Dedifferentiated amniotic fluid mesenchymal stem cell (primary cell): ENCODE measurements at regions not wholly inside any gene's neighbourhood (a gene's known extent, or its start where the extent isn't known, plus 50 kb on each side); places are given as distances from the start of the nearest gene placed in this dataset.

Experiments
- DNase-seq: peaks from one replicate; pipeline ENCODE4 v3.0.0-alpha.2; 2016; ENCODE audit errors: extremely low spot score

- no peak for DNase-seq
These were observed 201.0 kb downstream of the GLI2 start for GRCh38 chr2:120936476-120937334.

GRCh38 chr2:120937686-120938044 is 202.0 kb downstream of the GLI2 start:
- DNase-seq, result peak; percentile 78

DNA sequence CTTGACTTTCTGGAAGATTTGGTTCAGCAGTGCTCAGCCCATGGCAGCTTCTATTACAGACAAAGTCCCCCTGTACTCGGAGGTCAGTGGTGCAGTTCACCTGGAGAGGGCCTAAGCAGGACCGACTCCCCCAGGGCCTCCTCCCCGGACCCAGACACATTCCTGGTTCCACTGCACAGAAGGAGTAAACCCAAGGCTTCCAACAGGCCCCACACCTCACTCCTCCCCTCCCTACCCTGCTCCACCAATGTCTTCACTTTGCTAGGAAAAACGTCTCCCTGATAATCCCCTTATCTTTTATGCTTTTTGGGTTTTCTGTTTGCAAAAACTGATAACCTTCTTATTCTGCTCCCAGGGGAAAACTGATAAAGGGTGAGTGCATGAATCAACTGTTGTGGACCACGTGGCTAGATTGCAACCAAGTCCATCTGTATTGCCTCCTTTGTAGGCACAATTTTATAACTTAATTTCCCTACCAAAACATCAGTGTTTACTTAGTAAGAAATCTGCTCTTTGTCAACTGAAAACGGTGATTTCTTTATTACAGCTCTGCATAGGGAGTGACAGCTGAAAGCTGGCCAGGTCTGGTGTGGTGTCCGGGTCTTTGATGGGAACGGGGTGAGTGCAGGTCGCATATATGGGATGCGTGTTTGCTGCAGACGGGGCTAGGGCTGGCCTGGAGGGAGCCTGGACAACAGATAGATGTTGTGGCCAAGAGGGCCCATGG is 202.5 kb downstream of the GLI2 start:
- DNase-seq, result no peak

GRCh38 chr2:120939595-120940318 is 204.1 kb downstream of the GLI2 start:
- peak; percentile 85 for DNase-seq

DNA sequence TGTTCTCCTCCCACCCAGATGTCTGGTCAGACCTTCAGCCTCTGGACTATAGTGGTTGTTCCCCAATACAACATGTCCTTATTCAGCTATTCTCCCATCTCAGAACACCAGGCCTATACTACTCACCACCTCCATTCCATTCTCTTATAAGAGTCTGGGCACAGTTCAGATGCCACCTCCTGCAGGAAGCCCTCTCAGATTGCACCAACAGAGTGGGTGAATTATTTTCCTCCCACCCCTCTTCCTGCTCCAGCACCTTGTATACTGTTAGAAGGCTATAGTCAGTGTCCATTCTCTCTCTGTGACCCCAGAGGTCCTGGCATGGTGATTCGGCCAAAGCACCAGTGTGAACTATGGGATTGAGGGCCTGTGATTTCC is 204.6 kb downstream of the GLI2 start:
- no peak for DNase-seq

DNA sequence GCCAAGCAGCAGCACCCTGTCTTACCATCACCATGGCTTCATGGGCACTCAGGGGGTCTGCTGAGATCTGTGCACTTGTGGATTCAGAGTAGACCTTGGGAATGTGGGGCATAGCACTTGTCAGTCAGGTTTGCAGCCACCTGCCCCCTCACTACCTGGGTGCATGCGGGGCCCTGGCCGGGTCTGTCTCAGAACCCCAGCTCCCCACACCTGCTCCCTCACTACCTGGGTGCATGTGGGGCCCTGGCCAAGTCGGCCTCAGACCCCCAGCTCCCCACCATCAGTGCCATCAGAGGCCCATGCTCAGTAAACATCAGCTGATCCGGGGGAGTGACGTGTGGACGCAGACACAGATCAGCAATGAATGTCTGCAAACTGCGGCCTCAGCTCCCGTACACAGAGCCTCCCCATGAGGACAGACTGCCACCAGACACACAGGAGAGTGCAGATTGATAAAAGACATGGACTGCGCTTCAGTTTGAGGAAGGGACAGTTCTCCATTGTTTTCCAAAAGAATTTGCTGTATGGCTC is 205.1 kb downstream of the GLI2 start:
- DNase-seq, result no peak

DNA sequence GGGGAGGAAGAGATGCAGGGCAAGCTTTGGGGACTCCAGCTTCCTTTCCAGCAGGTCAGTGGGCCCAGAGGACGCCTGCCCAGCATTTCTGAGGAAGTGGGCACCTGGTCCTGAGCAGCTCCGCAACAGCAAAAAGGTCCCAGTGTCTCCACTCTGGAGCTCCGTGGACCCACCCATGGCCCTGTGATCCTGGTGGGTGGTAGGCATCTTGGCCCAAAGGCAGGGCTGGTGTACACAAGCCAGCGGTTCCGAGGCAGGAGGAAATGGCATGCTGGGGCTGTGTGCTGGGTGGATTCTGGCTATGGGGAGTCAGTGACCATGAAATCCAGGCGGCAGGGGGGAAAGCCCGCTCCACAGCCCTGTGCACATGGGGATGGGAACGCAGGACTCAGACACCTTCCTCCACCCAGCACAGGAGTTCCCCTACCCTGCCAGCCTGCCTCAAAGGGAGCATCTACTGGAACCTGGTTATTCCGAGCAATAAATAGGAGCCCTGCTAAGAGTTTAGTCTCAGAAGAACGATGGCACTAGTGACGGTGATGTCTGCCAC is 206.0 kb downstream of the GLI2 start:
- no peak for DNase-seq

- no peak for DNase-seq
These were observed 207.0 kb downstream of the GLI2 start for GRCh38 chr2:120942658-120943057.

- DNase-seq, result no peak
These were observed 207.9 kb downstream of the GLI2 start for GRCh38 chr2:120943403-120944034.

- DNase-seq, result no peak
These were observed 208.9 kb downstream of the GLI2 start for GRCh38 chr2:120944575-120944974.

DNA sequence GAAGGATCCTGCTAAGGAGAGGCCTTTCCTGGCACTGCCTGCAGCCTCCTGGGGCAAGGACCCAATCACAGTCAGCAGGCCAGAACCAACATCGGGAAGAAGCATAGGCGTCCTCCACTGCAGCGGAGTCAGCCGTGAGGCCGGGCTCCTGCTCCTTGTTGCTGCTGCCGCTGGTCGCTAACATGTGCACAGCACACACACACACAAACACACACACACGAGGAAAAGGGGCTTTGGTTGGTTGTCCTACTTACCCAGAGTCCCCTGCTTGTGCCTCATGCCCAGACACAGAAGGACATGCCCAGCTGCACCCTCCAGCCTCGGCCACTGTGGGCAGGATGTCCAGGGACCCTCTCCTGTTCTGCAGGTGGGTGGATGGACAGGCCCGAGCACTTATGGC is 209.4 kb downstream of the GLI2 start:
- no peak for DNase-seq

DNA sequence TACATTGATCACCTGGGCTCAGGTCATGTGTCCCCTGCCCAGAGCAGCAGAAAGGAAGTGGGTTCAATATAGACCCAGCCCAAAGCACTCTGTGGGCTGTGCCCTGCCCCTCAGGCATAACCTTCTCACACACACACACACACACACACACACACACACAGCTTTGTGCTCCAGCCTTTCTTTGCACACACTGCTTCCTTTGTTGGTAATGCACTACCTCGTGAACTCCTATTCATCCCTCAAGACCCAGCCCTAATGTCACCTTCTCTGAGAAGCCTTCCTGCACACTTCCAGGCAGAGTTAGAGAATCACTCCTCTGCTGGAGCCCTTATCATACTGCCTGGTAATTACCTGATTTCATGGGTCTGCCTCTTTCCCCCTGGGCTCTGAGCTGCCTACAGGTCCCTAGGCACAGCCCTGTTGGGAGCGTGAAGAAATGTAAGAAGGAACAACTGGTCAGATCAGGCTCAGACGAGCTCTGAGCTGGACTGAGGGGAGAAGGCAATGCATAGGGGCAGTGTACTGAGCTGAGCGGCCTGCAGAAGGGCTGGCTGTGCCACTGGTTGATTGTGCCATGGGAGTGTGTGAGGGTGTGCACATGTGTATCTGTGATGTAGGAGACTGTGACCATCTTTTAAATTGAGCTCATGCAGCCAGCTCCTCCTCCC is 210.3 kb downstream of the GLI2 start:
- DNase-seq, result no peak

DNA sequence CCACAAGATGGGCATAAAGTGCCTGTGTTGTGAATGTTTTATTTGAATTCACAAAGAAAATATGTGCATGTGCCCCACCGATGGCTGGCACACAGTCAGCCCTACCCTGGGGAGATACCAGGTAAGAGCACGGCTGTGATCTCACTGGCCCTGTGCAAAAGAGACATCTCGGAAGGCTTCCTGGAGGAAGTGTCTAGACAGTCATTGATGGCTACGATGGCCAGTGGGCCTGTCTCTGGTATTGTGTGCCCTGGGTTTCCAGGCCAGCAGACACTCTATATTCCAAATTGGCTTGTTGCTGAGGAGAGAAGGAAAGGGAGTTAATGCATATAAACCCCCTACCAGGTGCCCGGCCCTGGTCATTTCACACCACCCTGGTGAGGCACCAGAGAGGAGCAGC is 211.7 kb downstream of the GLI2 start:
- DNase-seq, result no peak

GRCh38 chr2:120947982-120948661 is 212.5 kb downstream of the GLI2 start:
- DNase-seq, result no peak

- DNase-seq, result no peak
These were observed 213.0 kb downstream of the GLI2 start for GRCh38 chr2:120948662-120949011.

DNA sequence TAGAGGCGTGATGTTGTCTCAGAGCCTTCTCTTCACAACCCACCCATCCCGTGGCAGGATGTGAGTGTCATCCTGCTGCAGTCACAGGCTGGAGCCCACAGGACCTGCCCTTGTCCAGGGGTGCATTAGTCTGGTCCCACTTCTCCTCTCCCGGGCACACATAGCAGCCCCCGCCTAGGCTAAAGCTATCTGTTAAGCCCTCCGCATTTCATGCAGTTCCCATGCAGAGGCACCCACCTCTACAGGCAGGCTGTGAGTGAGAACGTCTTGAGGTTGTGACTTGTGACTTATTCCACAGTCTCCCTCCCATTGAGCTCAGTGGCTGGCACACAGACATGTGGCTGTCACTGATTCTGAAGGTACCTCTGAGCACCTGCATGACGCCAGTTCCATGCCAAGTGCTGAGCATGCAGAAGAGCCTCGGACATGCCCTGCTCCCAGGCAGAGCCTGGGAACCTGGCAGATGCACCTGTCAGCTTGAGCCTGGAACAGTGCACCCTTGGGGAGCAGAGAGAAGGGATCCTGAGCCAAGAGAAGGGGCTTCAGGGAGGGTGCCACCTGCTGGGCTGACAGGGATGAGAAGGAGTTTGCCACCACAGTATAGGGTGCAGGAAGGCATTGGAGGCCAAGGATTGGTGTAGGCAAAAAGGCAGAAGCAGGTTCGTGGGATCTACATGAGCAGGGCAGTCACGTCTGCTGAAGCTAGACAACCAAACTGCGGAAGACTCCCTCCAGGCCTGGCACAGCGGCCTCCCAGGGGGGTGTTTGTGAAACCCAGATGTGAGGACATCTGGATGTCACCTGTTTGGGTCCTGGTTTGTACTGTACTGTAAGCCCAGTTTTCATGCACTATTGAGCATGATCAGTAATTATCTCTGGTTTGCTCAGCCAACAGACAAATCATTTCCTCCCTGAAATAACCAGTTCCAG is 213.6 kb downstream of the GLI2 start:
- DNase-seq, result no peak

DNA sequence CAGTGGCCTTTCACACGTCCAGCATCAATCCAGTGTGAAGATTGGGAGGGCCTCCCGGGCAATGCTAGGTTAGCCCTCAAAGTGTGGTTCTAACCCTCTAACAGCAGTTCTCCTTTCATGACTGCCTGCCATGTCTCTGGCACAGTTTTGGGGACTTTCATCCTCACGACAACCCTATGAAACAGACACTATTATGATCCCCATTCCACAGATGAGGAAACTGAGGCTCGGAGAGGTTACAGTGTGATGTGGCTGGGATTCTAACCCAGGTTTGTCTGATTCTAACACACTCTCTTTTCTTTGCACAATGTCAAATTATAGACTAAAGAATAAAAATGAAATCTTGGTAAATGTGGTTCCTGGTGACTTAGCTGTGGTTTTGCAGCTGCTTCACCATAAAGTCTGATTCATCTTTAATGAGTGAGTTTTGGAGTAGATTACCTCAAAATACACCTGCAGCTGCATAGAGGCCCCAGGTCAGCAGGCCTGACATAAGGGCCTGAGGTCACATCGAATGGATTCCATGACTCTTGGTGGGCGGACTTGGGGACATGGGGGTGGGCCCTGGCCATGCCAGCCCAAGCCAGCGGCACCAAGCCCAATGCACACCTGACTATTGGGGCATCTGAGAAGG is 214.4 kb downstream of the GLI2 start:
- DNase-seq, result no peak

DNA sequence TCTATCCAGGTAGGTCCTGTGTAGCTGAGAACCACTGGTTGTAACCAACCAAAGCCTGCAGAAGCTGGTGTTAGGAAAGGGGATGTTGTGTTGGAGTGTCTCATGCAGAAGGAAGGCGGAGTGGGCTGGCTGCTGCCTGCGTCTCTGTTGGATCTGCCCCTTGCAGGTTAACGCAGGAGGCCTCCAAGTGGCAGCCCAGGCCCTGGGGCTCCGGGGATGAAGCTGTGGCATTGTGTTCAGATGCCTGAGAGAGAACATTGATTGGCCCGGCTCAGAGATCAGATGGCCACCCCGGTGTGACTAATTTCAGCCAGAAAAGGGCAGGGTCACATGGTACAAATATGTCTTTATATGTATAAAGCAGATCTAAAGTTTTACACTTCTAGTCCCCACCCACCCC is 216.0 kb downstream of the GLI2 start:
- no peak for DNase-seq

GRCh38 chr2:120952318-120952717 is 216.7 kb downstream of the GLI2 start:
- no peak for DNase-seq
